ENCODE measurements at regions not wholly inside any gene's neighbourhood (a gene's known extent, or its start where the extent isn't known, plus 50 kb on each side); places are given as distances from the start of the nearest gene placed in this dataset.

- no peaks in the 10 kb centered on the region for H4K20me1 ChIP-seq (ENCODE audit: insufficient read depth)
- H3F3A ChIP-seq (ENCODE audit: insufficient read depth, low read length, poor library complexity, severe bottlenecking), result no peaks in the 10 kb centered on the region
- H3K27me3 ChIP-seq (ENCODE audit: insufficient read depth, low read depth, low read length), result no peaks in the 10 kb centered on the region
- H3K36me3 ChIP-seq (ENCODE audit: insufficient read depth, low read length), result no peaks in the 10 kb centered on the region
- TF ChIP-seq, protein P1, sequence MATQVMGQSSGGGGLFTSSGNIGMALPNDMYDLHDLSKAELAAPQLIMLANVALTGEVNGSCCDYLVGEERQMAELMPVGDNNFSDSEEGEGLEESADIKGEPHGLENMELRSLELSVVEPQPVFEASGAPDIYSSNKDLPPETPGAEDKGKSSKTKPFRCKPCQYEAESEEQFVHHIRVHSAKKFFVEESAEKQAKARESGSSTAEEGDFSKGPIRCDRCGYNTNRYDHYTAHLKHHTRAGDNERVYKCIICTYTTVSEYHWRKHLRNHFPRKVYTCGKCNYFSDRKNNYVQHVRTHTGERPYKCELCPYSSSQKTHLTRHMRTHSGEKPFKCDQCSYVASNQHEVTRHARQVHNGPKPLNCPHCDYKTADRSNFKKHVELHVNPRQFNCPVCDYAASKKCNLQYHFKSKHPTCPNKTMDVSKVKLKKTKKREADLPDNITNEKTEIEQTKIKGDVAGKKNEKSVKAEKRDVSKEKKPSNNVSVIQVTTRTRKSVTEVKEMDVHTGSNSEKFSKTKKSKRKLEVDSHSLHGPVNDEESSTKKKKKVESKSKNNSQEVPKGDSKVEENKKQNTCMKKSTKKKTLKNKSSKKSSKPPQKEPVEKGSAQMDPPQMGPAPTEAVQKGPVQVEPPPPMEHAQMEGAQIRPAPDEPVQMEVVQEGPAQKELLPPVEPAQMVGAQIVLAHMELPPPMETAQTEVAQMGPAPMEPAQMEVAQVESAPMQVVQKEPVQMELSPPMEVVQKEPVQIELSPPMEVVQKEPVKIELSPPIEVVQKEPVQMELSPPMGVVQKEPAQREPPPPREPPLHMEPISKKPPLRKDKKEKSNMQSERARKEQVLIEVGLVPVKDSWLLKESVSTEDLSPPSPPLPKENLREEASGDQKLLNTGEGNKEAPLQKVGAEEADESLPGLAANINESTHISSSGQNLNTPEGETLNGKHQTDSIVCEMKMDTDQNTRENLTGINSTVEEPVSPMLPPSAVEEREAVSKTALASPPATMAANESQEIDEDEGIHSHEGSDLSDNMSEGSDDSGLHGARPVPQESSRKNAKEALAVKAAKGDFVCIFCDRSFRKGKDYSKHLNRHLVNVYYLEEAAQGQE (IDR thresholded peaks at IDR 0.05; ENCODE audit: borderline replicate concordance), result no peak
- no peak for TF ChIP-seq SMC3 (conservative IDR thresholded peaks at IDR 0.05; ENCODE audit: poor library complexity)
- TF ChIP-seq EZH2 (IDR thresholded peaks at IDR 0.05; ENCODE audit: borderline replicate concordance, insufficient read depth, low read length, poor library complexity, severe bottlenecking), result no peak
- TF ChIP-seq CTCF (IDR thresholded peaks at IDR 0.05; ENCODE audit: poor library complexity, severe bottlenecking), result no peak
- TF ChIP-seq POLR2AphosphoS5 (IDR thresholded peaks at IDR 0.05), result no peak
- no peak for TF ChIP-seq RAD21 (conservative IDR thresholded peaks at IDR 0.05)
- TF ChIP-seq MXI1 (conservative IDR thresholded peaks at IDR 0.05; ENCODE audit: poor library complexity, severe bottlenecking), result no peak
- TF ChIP-seq TAF1 (IDR thresholded peaks at IDR 0.05; ENCODE audit: low read depth), result no peak
- no peak for TF ChIP-seq EP300 (conservative IDR thresholded peaks at IDR 0.05; ENCODE audit: poor library complexity, severe bottlenecking)
- no peaks in the 10 kb centered on the region for H3K79me2 ChIP-seq (replicated peaks; ENCODE audit: insufficient read depth, low read length)
- no peaks in the 10 kb centered on the region for H3K9me3 ChIP-seq (ENCODE audit: low read length)
- H3K27ac ChIP-seq (ENCODE audit: low read length), result no peak overlapping the region
- H3K9ac ChIP-seq (ENCODE audit: low read length), result no peak overlapping the region
- no peak overlapping the region for H2AFZ ChIP-seq (ENCODE audit: low read depth, low read length)
- H3K4me2 ChIP-seq (ENCODE audit: low read length), result no peak overlapping the region
- H3K9me2 ChIP-seq (ENCODE audit: insufficient read depth, low read length), result no peaks in the 10 kb centered on the region
- no peak overlapping the region for H3K4me3 ChIP-seq (ENCODE audit: low read length)
Observed at GRCh38 chr4:111400741-111401140, 744.5 kb upstream of the FAM241A start.

DNA sequence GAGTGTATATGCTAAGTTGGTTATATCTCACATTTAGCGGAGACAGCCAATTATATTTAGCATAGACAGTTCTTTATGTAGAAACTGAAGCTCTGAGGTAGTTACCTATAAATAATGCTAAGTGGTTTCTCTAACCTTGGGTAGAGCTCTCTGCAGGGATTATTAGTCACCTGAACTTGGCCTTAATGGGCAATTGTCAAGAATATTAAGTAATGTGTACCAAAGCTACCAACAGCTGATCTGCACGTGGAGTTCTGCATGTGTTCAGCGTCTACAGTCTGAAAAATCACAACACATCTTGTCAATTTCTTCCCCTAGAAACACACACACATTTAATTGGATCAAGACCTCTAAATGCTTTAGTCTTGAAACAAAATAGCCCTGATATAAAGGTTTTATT, 740.6 kb upstream of the FAM241A start:
- no peak for TF ChIP-seq MXI1 (conservative IDR thresholded peaks at IDR 0.05; ENCODE audit: poor library complexity, severe bottlenecking)
- TF ChIP-seq RAD21 (conservative IDR thresholded peaks at IDR 0.05), result no peak
- no peak for TF ChIP-seq POLR2AphosphoS5 (IDR thresholded peaks at IDR 0.05)
- TF ChIP-seq TAF1 (IDR thresholded peaks at IDR 0.05; ENCODE audit: low read depth), result no peak
- TF ChIP-seq, protein P1 (IDR thresholded peaks at IDR 0.05; ENCODE audit: borderline replicate concordance), result no peak
- no peak for TF ChIP-seq CTCF (IDR thresholded peaks at IDR 0.05; ENCODE audit: poor library complexity, severe bottlenecking)
- no peak for TF ChIP-seq EZH2 (IDR thresholded peaks at IDR 0.05; ENCODE audit: borderline replicate concordance, insufficient read depth, low read length, poor library complexity, severe bottlenecking)
- no peak for TF ChIP-seq SMC3 (conservative IDR thresholded peaks at IDR 0.05; ENCODE audit: poor library complexity)
- no peak for TF ChIP-seq EP300 (conservative IDR thresholded peaks at IDR 0.05; ENCODE audit: poor library complexity, severe bottlenecking)
- no peak overlapping the region for H2AFZ ChIP-seq (ENCODE audit: low read depth, low read length)
- no peaks in the 10 kb centered on the region for H3K9me3 ChIP-seq (ENCODE audit: low read length)
- no peaks in the 10 kb centered on the region for H3K27me3 ChIP-seq (ENCODE audit: insufficient read depth, low read depth, low read length)
- H3K79me2 ChIP-seq (replicated peaks; ENCODE audit: insufficient read depth, low read length), result no peaks in the 10 kb centered on the region
- H3K4me3 ChIP-seq (ENCODE audit: low read length), result no peak overlapping the region
- no peak overlapping the region for H3K4me2 ChIP-seq (ENCODE audit: low read length)
- H3F3A ChIP-seq (ENCODE audit: insufficient read depth, low read length, poor library complexity, severe bottlenecking), result no peaks in the 10 kb centered on the region
- H3K9me2 ChIP-seq (ENCODE audit: insufficient read depth, low read length), result no peaks in the 10 kb centered on the region
- no peaks in the 10 kb centered on the region for H3K36me3 ChIP-seq (ENCODE audit: insufficient read depth, low read length)
- H3K27ac ChIP-seq (ENCODE audit: low read length), result no peak overlapping the region
- H4K20me1 ChIP-seq (ENCODE audit: insufficient read depth), result no peaks in the 10 kb centered on the region
- no peak overlapping the region for H3K9ac ChIP-seq (ENCODE audit: low read length)
